GM19239 (cell line): ENCODE measurements at regions not wholly inside any gene's neighbourhood (a gene's known extent, or its start where the extent isn't known, plus 50 kb on each side); places are given as distances from the start of the nearest gene placed in this dataset.

Experiments used
- DNase-seq: peaks from one replicate; pipeline ENCODE4 v3.0.0; 2011; ENCODE audit warnings: low spot score; ENCODE audit not compliant: insufficient read length
- FAIRE-seq: peaks from 2 replicates; lab custom pipeline; 2011; peaks lifted over from hg19 to GRCh38; lab: Jason Lieb, UNC

GRCh38 chrX:68935362-68935761 is 106.5 kb downstream of the EFNB1 start:
- DNase-seq: no peak
- FAIRE-seq: no peak

- no peak for FAIRE-seq
- no peak for DNase-seq
These were observed 106.1 kb downstream of the EFNB1 start for GRCh38 chrX:68934922-68935321.

DNA sequence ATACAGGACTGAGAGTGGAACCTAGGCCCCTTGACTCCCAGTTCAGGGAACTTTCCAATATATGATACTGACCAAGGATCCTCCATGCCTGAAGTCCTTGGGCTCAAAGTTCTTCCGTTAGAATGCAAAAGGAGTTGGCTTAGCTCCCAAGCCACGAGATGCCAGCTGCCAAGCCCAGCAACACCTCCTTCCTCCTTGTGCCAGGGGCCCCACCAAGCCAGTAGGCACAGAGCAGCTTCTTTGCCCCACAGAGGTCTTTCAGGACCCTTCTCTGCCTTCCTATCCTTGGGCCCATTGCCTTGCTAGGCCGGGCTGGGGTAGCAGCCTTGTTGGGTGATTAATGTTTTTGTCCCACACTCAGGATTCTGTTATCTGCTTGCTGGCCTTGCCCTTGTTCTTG is 105.6 kb downstream of the EFNB1 start:
- DNase-seq (no peak), FAIRE-seq (no peak)

GRCh38 chrX:68932611-68933010 is 103.8 kb downstream of the EFNB1 start:
- no peak for DNase-seq
- FAIRE-seq: no peak

DNA sequence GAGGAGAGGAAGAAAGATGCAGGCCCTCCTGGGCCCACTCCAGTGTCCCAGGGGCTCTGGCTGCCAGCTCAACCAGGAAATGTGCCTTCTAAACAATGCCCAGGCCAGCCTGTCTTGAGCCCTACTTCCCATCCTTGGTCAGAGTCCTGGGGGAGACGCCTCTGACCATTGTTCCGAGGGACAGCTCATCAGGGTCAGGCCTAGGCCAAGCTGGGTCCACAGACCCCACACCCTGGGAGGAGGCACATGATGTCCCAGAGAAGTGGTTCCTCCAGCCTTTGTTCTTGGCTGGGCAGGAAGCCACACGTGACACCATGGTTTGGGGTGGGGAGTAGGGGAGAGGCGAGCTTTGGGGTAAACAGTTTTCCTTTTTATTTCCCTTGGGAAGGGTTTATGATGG is 102.5 kb downstream of the EFNB1 start:
- DNase-seq: no peak

GRCh38 chrX:68930542-68931317 is 101.9 kb downstream of the EFNB1 start:
- DNase-seq: no peak
- FAIRE-seq: no peak

More for the DNA sequence above, 102.5 kb downstream of the EFNB1 start:
- FAIRE-seq: no peak

GRCh38 chrX:68929332-68930150 is 100.7 kb downstream of the EFNB1 start:
- no peak for DNase-seq
- no peak for FAIRE-seq

GRCh38 chrX:68928401-68928800 is 99.6 kb downstream of the EFNB1 start:
- DNase-seq (no peak), FAIRE-seq (no peak)

- FAIRE-seq (no peak), DNase-seq (no peak)
These were observed 98.4 kb downstream of the EFNB1 start for GRCh38 chrX:68927178-68927577.

DNA sequence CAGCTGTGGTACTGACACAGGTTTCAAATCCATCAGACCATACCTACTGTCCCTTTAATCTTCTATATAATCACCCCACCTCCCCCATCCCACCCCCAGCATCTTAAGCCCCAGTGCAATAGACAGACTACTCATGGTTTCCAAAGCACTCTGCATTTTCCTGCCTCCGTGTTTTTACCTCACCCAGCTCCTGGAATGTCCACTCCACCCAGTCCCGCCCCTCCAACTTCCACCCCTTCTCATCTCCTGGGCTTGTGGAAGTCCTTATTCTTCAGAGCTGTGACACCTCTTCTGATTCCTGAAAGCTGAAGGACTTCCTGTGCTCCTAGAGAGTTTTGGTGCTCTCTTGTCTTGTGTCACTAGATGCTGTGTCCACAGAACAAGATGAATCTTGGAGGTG is 94.3 kb downstream of the EFNB1 start:
- FAIRE-seq: no peak
- no peak for DNase-seq

- no peak for FAIRE-seq
These were observed 93.2 kb downstream of the EFNB1 start for GRCh38 chrX:68922013-68922412.

GRCh38 chrX:68920561-68920960 is 91.7 kb downstream of the EFNB1 start:
- DNase-seq (no peak), FAIRE-seq (no peak)

More at GRCh38 chrX:68922013-68922412, 93.2 kb downstream of the EFNB1 start:
- no peak for DNase-seq

- DNase-seq: no peak
- FAIRE-seq: no peak
These were observed 90.9 kb downstream of the EFNB1 start for GRCh38 chrX:68919707-68920106.

- no peak for DNase-seq
- no peak for FAIRE-seq
These were observed 89.4 kb downstream of the EFNB1 start for GRCh38 chrX:68918202-68918601.

DNA sequence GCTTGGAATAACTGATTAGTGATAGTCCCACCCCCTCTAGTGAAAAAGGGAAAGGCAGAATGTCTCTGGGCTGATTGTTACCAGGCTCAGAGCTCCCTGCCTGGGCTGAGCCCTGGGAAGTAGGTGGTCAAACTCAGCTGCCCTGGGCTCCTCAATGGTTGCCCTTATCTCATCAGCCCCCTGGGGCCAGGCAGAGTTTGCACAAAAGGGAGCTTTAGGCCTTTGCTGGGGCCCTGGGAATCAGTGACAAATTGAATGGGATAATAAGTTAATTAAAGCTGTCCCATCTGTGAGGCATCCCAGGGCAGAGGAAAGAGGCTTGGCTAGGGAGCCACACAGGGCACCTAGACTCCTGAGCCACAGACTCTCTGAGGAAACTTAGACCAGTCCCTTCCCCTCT is 89.0 kb downstream of the EFNB1 start:
- FAIRE-seq (no peak), DNase-seq (no peak)

DNA sequence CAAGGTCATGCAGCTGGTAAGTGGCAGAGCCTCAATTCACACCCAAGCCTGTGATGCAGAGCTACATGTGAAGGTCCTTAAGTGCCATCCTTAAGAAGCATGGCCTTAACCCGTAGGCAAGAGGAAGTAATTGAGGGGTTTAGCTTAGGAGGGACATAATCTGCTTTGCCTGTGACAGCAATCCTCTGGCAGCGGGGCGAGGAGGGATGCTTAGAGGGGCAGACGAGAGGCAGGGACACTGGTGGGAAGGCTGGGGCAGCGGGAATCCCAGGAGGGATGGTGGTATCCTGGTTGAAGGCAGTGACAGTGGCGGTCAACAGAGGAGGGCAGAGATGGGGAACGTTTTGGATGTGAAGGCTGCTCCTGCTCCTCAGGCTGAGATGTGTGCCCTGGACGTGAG is 88.1 kb downstream of the EFNB1 start:
- DNase-seq (no peak), FAIRE-seq (no peak)

GRCh38 chrX:68915778-68916177 is 87.0 kb downstream of the EFNB1 start:
- FAIRE-seq (no peak), DNase-seq (no peak)

DNA sequence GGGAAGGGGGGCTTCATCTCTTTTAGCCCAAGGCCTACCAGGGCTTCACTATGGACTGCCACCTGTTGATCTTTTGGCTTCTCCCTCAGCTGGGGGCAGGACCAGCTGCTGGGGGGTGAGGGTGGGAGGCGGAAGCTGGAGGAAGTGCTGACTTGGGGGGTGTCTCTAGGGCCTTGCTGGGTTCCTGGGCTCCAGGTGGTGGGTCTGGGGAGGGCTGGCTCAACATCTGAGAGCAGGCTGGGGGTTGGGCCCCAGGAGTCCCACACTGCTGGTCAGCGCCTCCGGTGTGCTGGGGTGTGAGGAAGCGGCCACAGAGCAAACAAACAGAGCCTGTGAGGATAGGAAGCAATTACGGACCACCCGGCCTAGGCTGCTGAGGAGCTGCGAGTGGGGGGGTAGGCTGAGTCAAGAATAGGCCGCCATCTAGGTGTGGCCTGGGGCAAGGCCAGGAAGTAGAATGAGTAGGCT is 85.7 kb downstream of the EFNB1 start:
- DNase-seq: no peak
- FAIRE-seq: no peak

- FAIRE-seq (no peak), DNase-seq (no peak)
These were observed 84.4 kb downstream of the EFNB1 start for GRCh38 chrX:68913249-68913547.

- DNase-seq (no peak), FAIRE-seq (no peak)
These were observed 83.3 kb downstream of the EFNB1 start for GRCh38 chrX:68912113-68912512.

GRCh38 chrX:68910731-68911428 is 82.1 kb downstream of the EFNB1 start:
- FAIRE-seq (no peak), DNase-seq (no peak)
